Activated T-cell treated with anti-CD3 and anti-CD28 coated beads, Interleukin-2, amount 50 U/mL, for 4 hours (primary cell): ENCODE measurements at regions not wholly inside any gene's neighbourhood (a gene's known extent, or its start where the extent isn't known, plus 50 kb on each side); places are given as distances from the start of the nearest gene placed in this dataset.
"Not testable (repeated sequence)": the region's sequence is repeated elsewhere in the genome, so short reads cannot be mapped to it uniquely, and the experiment has no call there.

Experiments used
- ATAC-seq, 2 donors: fragments of 200-7000 bp; cut with Tn5 transposase; one replicate each; pipeline ENCODE4 v1.10.0; 2021
- DNase-seq: peaks from one replicate; pipeline ENCODE4 v3.0.0-alpha.2; 2020
- H3K27me3 Mint-ChIP-seq: one replicate; pipeline ENCODE4 v1.8.0; 2021; ENCODE audit warnings: low read depth, mixed read lengths
- H3K36me3 Mint-ChIP-seq: one replicate; pipeline ENCODE4 v1.8.0; 2022; ENCODE audit warnings: mixed read lengths; ENCODE audit not compliant: insufficient read depth
- H3K4me1 Mint-ChIP-seq: one replicate; pipeline ENCODE4 v1.8.0; 2021; ENCODE audit warnings: low read depth, mixed read lengths
- H3K4me3 Mint-ChIP-seq: one replicate; pipeline ENCODE4 v1.8.0; 2021; ENCODE audit warnings: mild to moderate bottlenecking, moderate library complexity, mixed read lengths
- H3K9me3 Mint-ChIP-seq: one replicate; pipeline ENCODE4 v1.8.0; 2021; ENCODE audit warnings: mixed read lengths

DNA sequence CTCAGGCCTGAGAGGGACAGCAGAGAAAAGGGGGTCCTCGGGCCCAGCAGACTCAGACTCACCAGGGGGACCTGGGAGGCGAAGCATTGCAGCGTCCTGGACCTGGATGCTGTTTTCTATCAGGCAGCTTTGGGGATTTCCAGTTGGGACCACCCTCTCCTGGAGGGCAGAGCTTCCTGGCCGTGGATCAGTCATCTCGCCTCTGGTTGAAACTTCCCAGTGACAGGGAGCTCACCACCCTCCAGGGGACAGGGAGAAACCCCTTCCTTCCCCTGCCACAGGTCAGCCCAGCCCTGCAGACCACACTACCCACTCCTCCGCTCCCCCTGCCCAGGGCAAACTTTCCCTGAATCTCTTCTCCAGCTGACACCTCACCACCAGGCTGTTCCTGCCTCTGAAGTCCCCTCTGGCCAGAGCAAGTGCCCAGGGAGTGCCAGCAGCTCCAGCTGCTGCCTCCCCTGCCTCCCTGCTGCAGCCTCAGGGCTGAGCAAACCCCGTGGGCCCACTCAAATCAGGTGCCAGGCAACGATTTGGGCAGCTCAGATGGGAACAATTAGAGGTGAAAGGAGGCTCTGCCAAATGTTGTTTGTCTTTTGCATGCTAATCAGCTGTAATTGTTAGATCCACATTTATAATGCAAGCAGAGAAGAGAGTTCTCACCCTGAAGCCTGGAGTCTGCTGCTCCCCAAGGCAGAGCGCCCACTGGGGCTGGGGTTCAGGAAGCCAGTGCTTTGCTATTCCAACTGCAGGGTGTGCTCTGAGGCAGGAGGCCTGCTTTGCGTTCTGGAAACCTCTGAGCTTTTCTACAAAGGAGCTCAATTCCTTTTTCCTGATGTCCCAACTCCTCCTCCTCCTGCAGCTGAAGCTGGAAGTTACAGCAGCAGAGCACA lies 322.5 kb upstream of the SFSWAP start:
- not testable (repeated sequence) for H3K36me3 Mint-ChIP-seq, H3K4me3 Mint-ChIP-seq, H3K27me3 Mint-ChIP-seq, ATAC-seq, H3K9me3 Mint-ChIP-seq, H3K4me1 Mint-ChIP-seq, DNase-seq

DNA sequence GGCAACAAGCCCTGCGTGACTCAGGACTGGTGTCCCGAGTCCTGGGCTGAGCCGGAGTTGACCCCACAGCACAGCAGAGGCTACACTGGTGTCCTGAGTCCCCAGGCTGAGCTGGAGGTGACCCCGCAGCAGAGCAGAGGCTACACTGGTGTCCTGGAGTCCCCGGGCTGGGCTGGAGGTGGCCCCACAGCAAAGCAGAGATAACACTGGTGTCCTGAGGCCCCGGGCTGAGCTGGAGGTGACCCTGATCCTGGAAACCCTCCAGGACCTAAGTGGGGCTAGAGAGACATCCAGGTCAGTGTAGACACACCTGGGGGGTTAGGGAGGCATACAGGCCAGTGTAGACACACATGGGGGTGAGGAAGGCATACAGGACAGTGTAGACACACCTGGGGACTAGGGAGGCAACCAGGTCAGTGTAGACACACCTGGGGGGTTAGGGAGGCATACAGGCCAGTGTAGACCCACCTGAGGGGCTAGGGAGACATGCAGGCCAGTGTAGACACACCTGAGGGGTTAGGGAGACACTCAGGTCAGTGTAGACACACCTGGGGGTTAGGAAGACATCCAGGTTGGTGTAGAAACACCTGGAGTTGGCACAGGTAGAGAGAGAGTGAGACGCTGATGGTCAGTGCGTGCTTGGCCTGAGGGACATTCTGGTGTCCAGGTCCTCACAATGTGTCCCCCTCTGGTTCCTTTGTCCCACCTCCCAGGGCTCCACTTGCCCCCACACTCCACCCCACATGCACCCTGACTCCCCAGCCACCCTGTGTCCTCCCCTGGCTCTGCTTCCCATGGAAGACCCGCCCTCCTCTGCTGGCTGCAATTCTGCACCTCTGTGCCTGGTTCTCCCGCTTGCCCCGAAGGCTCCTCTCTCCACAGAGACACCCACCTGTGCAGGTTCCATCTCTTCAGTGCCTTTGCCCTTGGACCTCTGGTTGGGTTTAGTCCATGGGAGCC lies 321.6 kb upstream of the SFSWAP start:
- H3K27me3 Mint-ChIP-seq = peaks cover 5% of the 10 kb centered on the region

DNA sequence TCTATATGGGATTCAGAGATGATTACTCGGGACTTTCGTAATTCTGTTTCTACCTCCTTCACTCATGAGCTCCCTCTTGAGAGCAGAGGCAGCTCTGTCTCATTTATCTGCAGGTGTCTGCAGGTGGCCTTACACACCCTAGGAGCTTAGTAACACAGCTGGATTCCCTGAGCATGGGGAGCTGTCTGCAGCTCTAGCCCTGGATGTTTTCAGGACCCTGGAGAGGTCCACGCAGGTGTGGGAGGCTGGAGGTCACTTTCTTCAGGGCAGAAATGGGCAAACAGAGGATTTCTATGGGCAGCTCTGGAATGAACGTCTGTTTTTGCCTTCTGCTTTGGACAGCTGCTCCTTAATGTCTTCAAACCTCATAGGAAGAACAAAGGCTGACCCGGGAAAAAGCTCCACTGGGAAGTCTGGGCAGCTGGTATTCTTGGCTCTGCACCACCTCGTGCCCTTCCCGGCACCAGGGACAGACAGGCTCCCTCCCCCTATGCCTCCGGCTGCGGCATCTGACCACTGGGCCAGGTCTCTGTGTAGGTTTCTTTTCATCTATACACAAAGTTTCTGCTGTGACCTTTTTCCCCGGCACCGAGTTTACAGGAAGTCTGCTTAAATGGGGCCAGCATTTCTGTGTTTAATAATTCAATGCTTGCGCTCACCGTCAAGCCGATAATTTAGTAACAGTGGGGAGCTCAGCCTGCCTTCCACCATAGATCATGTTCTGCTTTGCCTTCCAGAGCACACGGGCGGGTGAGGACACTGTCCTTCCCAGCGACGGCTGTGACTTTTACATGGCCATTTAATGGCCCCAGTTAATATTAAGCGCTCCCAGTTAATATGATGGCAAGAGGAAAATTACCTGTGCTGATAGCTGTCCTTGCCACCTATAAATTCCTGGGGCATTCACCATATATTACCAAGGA lies 320.2 kb upstream of the SFSWAP start:
- no peak overlapping the region for H3K4me3 Mint-ChIP-seq
- no peaks in the 10 kb centered on the region for H3K36me3 Mint-ChIP-seq
- DNase-seq (no peak), ATAC-seq (no peak)
- H3K27me3 Mint-ChIP-seq = peaks cover 5% of the 10 kb centered on the region
- no peaks in the 10 kb centered on the region for H3K4me1 Mint-ChIP-seq
- no peaks in the 10 kb centered on the region for H3K9me3 Mint-ChIP-seq

More for the DNA sequence above, 321.6 kb upstream of the SFSWAP start:
- DNase-seq (no peak), ATAC-seq (no peak)
- H3K4me1 Mint-ChIP-seq = no peaks in the 10 kb centered on the region
- no peak overlapping the region for H3K4me3 Mint-ChIP-seq
- H3K9me3 Mint-ChIP-seq = no peaks in the 10 kb centered on the region
- H3K36me3 Mint-ChIP-seq = no peaks in the 10 kb centered on the region

DNA sequence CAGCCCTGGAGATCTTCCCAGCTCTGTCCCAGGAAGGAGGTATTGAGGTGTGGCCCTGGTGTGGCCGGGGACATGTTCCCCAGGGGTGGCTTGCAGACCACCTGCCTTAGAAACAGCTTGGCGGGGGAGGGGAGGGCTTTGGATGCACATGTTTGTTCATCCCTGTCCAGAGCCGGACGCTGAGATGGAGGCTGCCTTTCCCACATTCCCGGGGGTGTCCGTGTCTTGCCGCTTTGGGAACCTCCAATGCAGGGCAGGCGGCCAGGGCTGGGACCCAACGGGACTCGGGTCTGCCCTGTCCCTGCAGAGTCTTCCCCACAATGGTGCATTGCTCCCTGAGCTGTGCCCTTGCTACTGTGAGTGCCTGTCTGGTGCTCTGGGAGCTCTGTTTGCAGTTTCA lies 319.5 kb upstream of the SFSWAP start:
- no peak overlapping the region for H3K4me3 Mint-ChIP-seq
- peaks cover 5% of the 10 kb centered on the region for H3K27me3 Mint-ChIP-seq
- ATAC-seq (no peak), DNase-seq (no peak)
- H3K36me3 Mint-ChIP-seq = no peaks in the 10 kb centered on the region
- H3K9me3 Mint-ChIP-seq = no peaks in the 10 kb centered on the region
- H3K4me1 Mint-ChIP-seq = no peaks in the 10 kb centered on the region

DNA sequence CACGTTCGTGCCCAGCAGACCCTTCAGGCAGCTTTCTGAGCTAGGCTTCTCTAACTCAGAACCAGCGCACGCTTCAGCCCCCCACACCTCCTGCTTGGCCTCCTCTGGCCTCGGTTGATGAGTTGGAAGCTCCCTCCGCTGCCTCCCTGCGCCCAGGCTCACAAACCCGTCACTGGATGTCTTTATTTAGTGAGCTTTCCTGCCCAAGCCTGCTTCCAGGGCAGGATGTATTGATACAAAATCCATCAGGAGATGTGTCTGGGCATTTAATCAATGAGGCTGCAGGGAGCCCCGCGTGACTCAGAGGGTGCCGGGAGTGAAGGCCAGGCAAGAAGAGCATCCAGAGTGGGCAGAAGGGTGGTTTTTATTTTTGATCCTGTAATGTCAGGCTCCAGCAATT lies 316.1 kb upstream of the SFSWAP start:
- H3K36me3 Mint-ChIP-seq, H3K4me1 Mint-ChIP-seq, H3K27me3 Mint-ChIP-seq, ATAC-seq, H3K4me3 Mint-ChIP-seq, DNase-seq: not testable (repeated sequence)
- peaks cover 20% of the 10 kb centered on the region for H3K9me3 Mint-ChIP-seq

DNA sequence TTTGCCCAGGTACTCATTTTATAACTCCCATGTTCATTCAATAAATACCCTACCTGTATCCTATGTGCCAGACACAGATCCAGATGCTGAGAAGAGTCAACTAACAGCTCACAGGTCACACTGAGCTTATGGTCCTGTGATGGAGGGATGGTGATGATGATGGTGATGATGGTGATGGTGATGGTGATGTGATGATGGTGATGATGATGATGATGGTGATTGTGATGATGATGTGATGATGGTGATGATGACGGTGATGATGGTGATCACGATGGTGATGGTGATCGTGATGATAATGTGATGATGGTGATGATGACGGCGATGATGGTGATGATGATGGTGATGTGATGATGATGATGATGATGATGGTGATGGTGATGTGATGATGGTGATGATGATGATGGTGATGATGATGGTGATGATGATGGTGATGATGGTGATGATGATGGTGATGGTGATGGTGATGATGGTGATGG lies 315.6 kb upstream of the SFSWAP start:
- not testable (repeated sequence) for ATAC-seq, H3K4me3 Mint-ChIP-seq, DNase-seq, H3K36me3 Mint-ChIP-seq, H3K27me3 Mint-ChIP-seq, H3K4me1 Mint-ChIP-seq
- peaks cover 21% of the 10 kb centered on the region for H3K9me3 Mint-ChIP-seq

DNA sequence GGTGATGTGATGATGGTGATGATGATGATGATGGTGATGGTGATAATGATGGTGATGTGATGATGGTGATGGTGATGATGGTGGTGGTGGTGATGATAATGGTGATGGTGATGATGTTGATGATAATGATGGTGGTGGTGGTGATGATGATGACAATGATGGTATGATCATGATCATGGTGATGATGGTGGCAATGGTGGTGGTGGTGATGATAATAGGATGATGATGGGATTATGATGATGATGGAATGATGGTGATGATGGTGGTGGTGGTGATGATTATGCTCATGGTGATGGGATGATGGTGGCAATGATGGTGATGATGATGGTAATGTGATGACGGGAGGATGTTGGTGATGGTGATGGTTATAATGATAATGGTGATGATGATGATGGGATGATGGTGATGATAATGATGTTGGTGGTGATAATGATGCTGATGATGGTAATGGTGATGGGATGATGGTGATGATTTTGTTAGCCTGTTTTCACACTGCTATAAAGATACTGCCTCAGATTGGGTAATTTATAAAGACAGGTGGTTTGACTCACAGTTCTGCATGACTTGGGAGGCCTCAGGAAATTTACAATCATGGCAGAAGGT lies 314.8 kb upstream of the SFSWAP start:
- Mint-ChIP-seq H3K4me1 (no peaks in the 10 kb centered on the region), H3K9me3 (peaks cover 21% of the 10 kb centered on the region)

DNA sequence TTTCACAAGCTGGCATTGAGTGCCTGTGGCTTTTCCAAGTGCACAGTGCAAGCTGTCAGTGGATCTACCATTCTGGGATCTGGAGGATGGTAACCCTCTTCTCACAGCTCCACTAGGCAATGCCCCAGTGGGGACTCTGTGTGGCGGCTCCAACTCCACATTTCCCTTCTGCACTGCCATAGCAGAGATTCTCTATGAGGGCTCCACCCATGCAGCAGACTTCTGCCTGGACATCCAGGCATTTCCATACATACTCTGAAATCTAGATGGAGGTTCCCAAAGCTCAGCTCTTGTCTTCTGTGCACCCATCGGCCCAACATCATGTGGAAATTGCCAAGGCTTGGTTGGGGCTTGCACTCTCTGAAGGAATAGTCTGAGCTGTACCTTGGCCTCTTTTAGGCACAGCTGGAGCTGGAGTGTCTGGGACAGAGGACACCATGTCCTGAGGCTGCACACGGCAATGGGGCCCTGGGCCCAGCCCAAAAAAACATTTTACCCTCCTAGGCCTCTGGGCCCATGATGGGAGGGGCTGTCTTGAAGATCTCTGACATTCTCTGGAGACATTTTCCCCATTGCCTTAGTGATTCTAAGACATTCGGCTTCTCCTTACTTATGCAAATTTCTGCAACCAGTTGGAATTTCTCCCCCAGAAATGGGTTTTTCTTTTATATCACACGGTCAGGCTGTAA lies 313.3 kb upstream of the SFSWAP start:
- DNase-seq (no peak), ATAC-seq (no peak)
- no peaks in the 10 kb centered on the region for H3K36me3 Mint-ChIP-seq
- no peak overlapping the region for H3K4me3 Mint-ChIP-seq
- H3K4me1 Mint-ChIP-seq = no peaks in the 10 kb centered on the region
- no peaks in the 10 kb centered on the region for H3K27me3 Mint-ChIP-seq
- peaks cover 21% of the 10 kb centered on the region for H3K9me3 Mint-ChIP-seq

More for the DNA sequence above, 314.8 kb upstream of the SFSWAP start:
- H3K36me3 Mint-ChIP-seq = no peaks in the 10 kb centered on the region
- H3K4me3 Mint-ChIP-seq = no peak overlapping the region
- H3K27me3 Mint-ChIP-seq = no peaks in the 10 kb centered on the region
- DNase-seq (no peak), ATAC-seq (no peak)

DNA sequence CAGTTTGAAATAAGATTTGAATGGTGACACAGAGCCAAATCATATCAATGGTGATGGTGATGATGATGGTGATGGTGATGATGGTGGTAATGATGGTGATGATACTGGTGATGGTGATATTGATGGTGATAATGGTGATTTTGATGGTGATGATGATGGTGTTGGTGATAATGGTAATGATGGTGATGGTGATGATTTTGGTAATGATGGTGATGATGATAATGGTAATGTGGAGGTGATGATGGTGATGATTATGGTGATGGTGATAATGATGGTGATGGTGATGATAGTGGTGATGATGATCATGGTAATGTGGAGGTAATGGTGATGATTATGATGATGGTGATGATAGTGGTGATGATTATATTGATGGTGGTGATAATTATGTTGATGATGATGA lies 311.9 kb upstream of the SFSWAP start:
- DNase-seq (no peak), ATAC-seq (no peak)
- Mint-ChIP-seq H3K4me3 (no peak overlapping the region), H3K9me3 (peaks cover 21% of the 10 kb centered on the region), H3K4me1 (no peaks in the 10 kb centered on the region), H3K27me3 (no peaks in the 10 kb centered on the region), H3K36me3 (no peaks in the 10 kb centered on the region)

DNA sequence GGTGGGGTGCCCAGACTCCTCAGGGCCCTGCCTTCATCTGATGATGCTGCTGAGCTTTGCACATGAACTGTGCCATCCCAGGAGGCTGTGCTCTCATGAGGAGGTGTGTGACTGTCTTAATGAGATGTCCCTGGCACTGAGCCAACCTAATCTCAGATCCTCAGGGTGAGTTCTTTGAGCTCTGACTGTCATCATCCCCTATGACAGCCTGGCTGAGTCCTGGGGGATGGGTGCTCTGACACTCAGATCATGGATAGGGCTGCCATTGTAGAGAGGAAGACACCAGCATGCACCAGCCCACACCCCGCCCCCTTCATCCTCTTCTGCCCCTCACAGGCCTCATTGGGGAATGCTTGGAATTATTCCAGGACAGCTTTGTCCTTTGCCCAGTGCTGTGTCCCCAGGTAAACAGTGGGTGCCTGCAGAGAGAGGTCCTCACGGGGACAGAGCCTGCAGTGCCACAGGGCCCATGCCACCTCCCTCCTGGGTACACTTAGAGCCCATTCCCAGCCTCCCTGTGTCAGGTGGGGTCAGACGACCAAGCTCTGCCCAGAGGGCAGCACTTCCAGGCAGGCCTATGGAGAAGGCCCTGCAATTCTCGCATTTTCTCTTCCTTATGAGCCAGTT lies 310.1 kb upstream of the SFSWAP start:
- ATAC-seq, H3K4me1 Mint-ChIP-seq, H3K27me3 Mint-ChIP-seq, H3K36me3 Mint-ChIP-seq, DNase-seq, H3K4me3 Mint-ChIP-seq: not testable (repeated sequence)
- peaks cover 21% of the 10 kb centered on the region for H3K9me3 Mint-ChIP-seq

DNA sequence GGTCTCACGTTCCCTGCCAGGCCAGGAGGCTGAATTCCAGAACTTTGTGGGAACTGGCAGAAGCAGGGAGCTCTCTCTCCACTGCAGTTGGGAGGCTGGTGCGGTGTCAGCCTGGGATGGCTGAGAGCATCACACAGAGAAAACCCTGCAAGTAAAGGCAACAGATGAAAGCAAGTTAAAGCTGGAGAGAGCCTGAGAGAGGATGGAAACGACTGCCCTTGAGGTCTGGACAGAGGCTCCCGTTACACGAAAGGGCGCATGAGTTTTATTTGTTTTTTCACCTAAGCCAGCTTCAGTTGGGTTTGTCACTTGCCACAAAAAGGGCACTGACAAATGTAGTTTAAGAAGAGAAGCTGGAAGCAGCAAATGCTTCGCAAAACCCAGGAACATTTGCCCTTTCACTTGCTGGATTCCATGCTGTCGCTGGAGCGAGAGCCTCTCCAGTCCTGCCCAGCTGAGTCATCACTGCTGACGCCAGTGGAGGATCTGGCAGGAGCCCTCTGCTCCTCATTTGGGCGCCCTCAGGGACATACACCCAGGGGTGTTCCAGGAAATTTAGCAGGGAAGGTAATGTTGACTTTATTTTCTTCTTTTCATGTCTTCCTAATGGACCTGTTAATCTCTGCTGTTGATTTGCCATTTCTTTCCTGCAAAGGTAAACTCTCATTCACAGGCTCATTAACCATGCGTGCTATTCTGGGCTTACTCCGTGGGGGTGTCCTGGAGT lies 308.8 kb upstream of the SFSWAP start:
- not testable (repeated sequence) for DNase-seq, H3K4me1 Mint-ChIP-seq, ATAC-seq, H3K4me3 Mint-ChIP-seq, H3K27me3 Mint-ChIP-seq, H3K36me3 Mint-ChIP-seq
- peaks cover 17% of the 10 kb centered on the region for H3K9me3 Mint-ChIP-seq

DNA sequence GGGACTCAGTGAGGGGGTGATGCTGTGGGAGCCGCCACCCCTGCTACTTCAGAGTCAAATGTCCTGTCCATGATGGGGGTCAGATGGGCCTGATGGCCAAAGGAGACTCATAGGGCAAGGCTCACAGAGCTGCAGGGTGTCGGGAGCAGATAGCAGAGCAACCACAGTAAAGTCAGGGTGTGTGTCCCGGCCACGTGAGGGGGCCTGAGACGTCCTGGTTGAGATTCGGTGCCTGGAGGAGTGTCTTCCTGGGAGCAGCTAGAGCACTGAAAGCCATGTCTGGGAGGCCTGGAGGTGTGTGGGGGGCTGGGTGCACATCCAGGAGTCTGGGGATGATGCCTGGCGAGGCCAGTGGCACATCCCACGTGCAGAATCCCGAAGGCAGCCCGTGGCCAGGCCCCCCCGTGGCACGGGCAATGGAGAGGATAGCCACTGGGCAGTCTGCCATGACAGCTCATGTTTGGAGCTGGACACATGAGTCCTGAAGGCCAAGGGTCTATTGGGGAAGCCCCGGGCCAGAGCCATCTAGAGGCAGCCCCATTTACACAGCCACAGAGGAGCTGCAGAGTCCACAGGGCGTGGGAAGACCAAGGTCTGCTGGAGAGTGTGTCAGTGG lies 308.0 kb upstream of the SFSWAP start:
- ATAC-seq (no peak), DNase-seq (no peak)
- Mint-ChIP-seq H3K4me3 (no peak overlapping the region), H3K9me3 (peaks cover 16% of the 10 kb centered on the region), H3K36me3 (no peaks in the 10 kb centered on the region), H3K4me1 (no peaks in the 10 kb centered on the region), H3K27me3 (peaks cover 4% of the 10 kb centered on the region)
